ENCODE measurements at regions not wholly inside any gene's neighbourhood (a gene's known extent, or its start where the extent isn't known, plus 50 kb on each side); places are given as distances from the start of the nearest gene placed in this dataset.

GRCh38 chr6:14706378-14706929 lies 539.4 kb upstream of the JARID2 start:
- Histone ChIP-seq H3K4me2 (ENCODE audit: low read length) (peak overlapping the region; percentile 62), H3K27me3 (ENCODE audit: insufficient read depth, low read length) (no peaks in the 10 kb centered on the region), H4K20me1 (ENCODE audit: insufficient read depth, low read length) (no peaks in the 10 kb centered on the region), H2AFZ (ENCODE audit: low read depth, low read length) (peak overlapping the region; percentile 23), H3K36me3 (ENCODE audit: insufficient read depth, low read length) (no peaks in the 10 kb centered on the region), H3K9me3 (ENCODE audit: insufficient read depth, low read depth, low read length) (no peaks in the 10 kb centered on the region), H3K9ac (ENCODE audit: low read length) (peak overlapping the region; percentile 84), H3K27ac (ENCODE audit: low read depth, low read length) (peak overlapping the region; percentile 95), H3K79me2 (ENCODE audit: insufficient read depth, low read length) (no peaks in the 10 kb centered on the region), H3K4me1 (ENCODE audit: insufficient read depth, low read length) (peaks cover 49% of the 10 kb centered on the region), H3K4me3 (ENCODE audit: insufficient read depth, low read depth, low read length) (no peak overlapping the region)
- peaks cover 57% of the 10 kb centered on the region for H3K4me1 Mint-ChIP-seq (ENCODE audit: low read depth, unreplicated experiment)
- TF ChIP-seq, protein P1, sequence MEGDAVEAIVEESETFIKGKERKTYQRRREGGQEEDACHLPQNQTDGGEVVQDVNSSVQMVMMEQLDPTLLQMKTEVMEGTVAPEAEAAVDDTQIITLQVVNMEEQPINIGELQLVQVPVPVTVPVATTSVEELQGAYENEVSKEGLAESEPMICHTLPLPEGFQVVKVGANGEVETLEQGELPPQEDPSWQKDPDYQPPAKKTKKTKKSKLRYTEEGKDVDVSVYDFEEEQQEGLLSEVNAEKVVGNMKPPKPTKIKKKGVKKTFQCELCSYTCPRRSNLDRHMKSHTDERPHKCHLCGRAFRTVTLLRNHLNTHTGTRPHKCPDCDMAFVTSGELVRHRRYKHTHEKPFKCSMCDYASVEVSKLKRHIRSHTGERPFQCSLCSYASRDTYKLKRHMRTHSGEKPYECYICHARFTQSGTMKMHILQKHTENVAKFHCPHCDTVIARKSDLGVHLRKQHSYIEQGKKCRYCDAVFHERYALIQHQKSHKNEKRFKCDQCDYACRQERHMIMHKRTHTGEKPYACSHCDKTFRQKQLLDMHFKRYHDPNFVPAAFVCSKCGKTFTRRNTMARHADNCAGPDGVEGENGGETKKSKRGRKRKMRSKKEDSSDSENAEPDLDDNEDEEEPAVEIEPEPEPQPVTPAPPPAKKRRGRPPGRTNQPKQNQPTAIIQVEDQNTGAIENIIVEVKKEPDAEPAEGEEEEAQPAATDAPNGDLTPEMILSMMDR (IDR thresholded peaks at IDR 0.05; ENCODE audit: insufficient read depth, low read depth, low read length): no peak
- TF ChIP-seq EZH2 (IDR thresholded peaks at IDR 0.05; ENCODE audit: insufficient read depth, low read length): no peak
- H3K4me3 Mint-ChIP-seq (ENCODE audit: unreplicated experiment): no peak overlapping the region
- DNase-seq (ENCODE audit: low read depth) (peak; percentile 100), FAIRE-seq (no peak)
- H3K27me3 Mint-ChIP-seq (ENCODE audit: low read depth, unreplicated experiment): no peaks in the 10 kb centered on the region
- peak overlapping the region; percentile 93 for H3K27ac Mint-ChIP-seq (ENCODE audit: unreplicated experiment)
- no peaks in the 10 kb centered on the region for H3K36me3 Mint-ChIP-seq (ENCODE audit: low read depth, unreplicated experiment)
- H3K9me3 Mint-ChIP-seq (ENCODE audit: unreplicated experiment): no peaks in the 10 kb centered on the region

DNA sequence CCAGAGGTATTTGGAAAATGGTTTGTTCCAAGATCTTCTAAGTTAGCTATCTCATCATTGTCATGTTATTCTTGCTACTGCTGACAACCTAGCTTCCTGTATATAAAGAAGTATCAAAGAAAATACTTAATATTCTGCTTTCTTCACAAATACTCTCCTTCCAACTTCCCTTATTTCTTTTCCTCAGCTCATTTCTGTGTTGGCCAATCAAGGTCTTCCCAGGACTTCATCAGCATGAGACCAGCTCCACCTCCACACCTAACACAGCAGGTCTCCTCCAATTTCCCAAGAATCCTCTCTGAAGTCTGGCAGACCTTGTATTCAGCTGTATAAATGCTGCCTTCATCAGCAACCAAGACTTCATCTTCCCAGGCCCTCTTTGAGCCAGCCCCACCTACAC lies 538.6 kb upstream of the JARID2 start:
- H2AFZ ChIP-seq (ENCODE audit: low read depth, low read length): no peak overlapping the region
- no peaks in the 10 kb centered on the region for H3K9me3 ChIP-seq (ENCODE audit: insufficient read depth, low read depth, low read length)
- H3K27me3 Mint-ChIP-seq (ENCODE audit: low read depth, unreplicated experiment): no peaks in the 10 kb centered on the region
- H3K27me3 ChIP-seq (ENCODE audit: insufficient read depth, low read length): no peaks in the 10 kb centered on the region
- H3K4me1 Mint-ChIP-seq (ENCODE audit: low read depth, unreplicated experiment): peaks cover 58% of the 10 kb centered on the region
- FAIRE-seq: no peak
- H3K79me2 ChIP-seq (ENCODE audit: insufficient read depth, low read length): no peaks in the 10 kb centered on the region
- peak overlapping the region; percentile 93 for H3K27ac Mint-ChIP-seq (ENCODE audit: unreplicated experiment)
- TF ChIP-seq, protein P1 (IDR thresholded peaks at IDR 0.05; ENCODE audit: insufficient read depth, low read depth, low read length): no peak
- TF ChIP-seq EZH2 (IDR thresholded peaks at IDR 0.05; ENCODE audit: insufficient read depth, low read length): no peak
- H3K4me1 ChIP-seq (ENCODE audit: insufficient read depth, low read length): peaks cover 53% of the 10 kb centered on the region
- no peak for DNase-seq (ENCODE audit: low read depth)
- H3K36me3 ChIP-seq (ENCODE audit: insufficient read depth, low read length): no peaks in the 10 kb centered on the region
- no peak overlapping the region for H3K4me3 Mint-ChIP-seq (ENCODE audit: unreplicated experiment)
- no peak overlapping the region for H3K4me3 ChIP-seq (ENCODE audit: insufficient read depth, low read depth, low read length)
- peak overlapping the region; percentile 75 for H3K9ac ChIP-seq (ENCODE audit: low read length)
- peak overlapping the region; percentile 62 for H3K4me2 ChIP-seq (ENCODE audit: low read length)
- H3K9me3 Mint-ChIP-seq (ENCODE audit: unreplicated experiment): no peaks in the 10 kb centered on the region
- H3K27ac ChIP-seq (ENCODE audit: low read depth, low read length): peak overlapping the region; percentile 95
- H3K36me3 Mint-ChIP-seq (ENCODE audit: low read depth, unreplicated experiment): no peaks in the 10 kb centered on the region
- H4K20me1 ChIP-seq (ENCODE audit: insufficient read depth, low read length): no peaks in the 10 kb centered on the region

DNA sequence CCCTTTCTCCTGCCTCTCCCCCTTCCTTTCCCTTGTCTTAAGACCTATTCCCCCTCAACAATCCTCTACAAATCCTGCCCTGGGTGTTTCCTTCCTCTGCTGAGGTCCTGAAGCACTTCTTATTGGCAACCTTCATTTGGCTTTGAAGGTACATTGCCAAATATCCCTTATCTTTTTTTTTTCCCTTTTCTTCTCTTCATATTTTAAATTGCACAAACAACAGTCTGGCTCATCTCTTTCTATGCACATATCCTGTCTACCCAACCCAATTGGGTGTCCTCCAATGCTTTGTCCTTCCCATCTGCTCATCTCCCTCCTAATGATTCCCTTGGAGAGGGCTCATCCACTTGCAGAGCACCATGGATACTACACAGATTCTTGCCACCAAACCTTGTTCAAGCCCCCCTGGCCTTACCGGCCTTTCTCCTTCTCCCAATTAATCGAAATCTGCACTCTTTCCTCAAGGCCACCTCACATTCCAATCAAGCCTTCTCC lies 537.9 kb upstream of the JARID2 start:
- Mint-ChIP-seq H3K4me1 (ENCODE audit: low read depth, unreplicated experiment) (peaks cover 62% of the 10 kb centered on the region), H3K27ac (ENCODE audit: unreplicated experiment) (peak overlapping the region; percentile 77), H3K9me3 (ENCODE audit: unreplicated experiment) (no peaks in the 10 kb centered on the region), H3K36me3 (ENCODE audit: low read depth, unreplicated experiment) (no peaks in the 10 kb centered on the region), H3K27me3 (ENCODE audit: low read depth, unreplicated experiment) (no peaks in the 10 kb centered on the region), H3K4me3 (ENCODE audit: unreplicated experiment) (no peak overlapping the region)
- H3K79me2 ChIP-seq (ENCODE audit: insufficient read depth, low read length): no peaks in the 10 kb centered on the region
- H3K27ac ChIP-seq (ENCODE audit: low read depth, low read length): no peak overlapping the region
- no peak overlapping the region for H3K4me3 ChIP-seq (ENCODE audit: insufficient read depth, low read depth, low read length)
- H3K9me3 ChIP-seq (ENCODE audit: insufficient read depth, low read depth, low read length): no peaks in the 10 kb centered on the region
- no peak for FAIRE-seq
- no peaks in the 10 kb centered on the region for H3K27me3 ChIP-seq (ENCODE audit: insufficient read depth, low read length)
- H3K36me3 ChIP-seq (ENCODE audit: insufficient read depth, low read length): no peaks in the 10 kb centered on the region
- no peaks in the 10 kb centered on the region for H4K20me1 ChIP-seq (ENCODE audit: insufficient read depth, low read length)
- no peak for TF ChIP-seq EZH2 (IDR thresholded peaks at IDR 0.05; ENCODE audit: insufficient read depth, low read length)
- TF ChIP-seq, protein P1 (IDR thresholded peaks at IDR 0.05; ENCODE audit: insufficient read depth, low read depth, low read length): no peak
- H2AFZ ChIP-seq (ENCODE audit: low read depth, low read length): no peak overlapping the region
- H3K4me1 ChIP-seq (ENCODE audit: insufficient read depth, low read length): peaks cover 60% of the 10 kb centered on the region
- DNase-seq (ENCODE audit: low read depth): no peak
- peak overlapping the region; percentile 75 for H3K9ac ChIP-seq (ENCODE audit: low read length)
- no peak overlapping the region for H3K4me2 ChIP-seq (ENCODE audit: low read length)
